H1 (cell line): ENCODE measurements at regions not wholly inside any gene's neighbourhood (a gene's known extent, or its start where the extent isn't known, plus 50 kb on each side); places are given as distances from the start of the nearest gene placed in this dataset.

ENCODE experiments used
- CHD7 ChIP-seq: fragments of 300-600 bp; sonication (generic); IDR thresholded peaks from 2 replicates; pipeline ENCODE4 v1.7.1; 2012; ENCODE audit warnings: low read length, moderate library complexity, mild to moderate bottlenecking, inconsistent platforms; ENCODE audit not compliant: insufficient replicate concordance
- YY1 ChIP-seq: IDR thresholded peaks from 2 replicates; pipeline ENCODE4 v1.6.1; 2011; ENCODE audit warnings: low read depth, mild to moderate bottlenecking, low read length

DNA sequence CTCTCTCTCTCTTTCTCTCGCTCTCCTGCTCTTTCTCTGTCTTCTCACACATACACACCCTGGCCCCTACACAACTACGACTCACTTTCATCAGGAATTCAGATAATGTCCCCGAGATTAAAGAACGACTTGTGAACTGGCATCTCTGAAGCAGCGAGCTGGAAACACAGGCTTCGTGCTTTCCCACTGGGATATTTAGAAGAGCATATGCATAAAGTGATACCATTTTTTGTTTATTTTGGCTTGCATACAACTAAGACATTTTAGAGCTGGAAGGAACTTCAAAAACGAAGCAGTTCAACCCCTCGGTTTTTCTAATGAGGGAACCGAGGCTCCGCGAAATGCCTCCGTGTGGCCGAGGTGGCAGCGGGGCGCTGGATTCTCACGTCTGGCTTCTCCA is 88.6 kb downstream of the ZBTB18 start (continued):
- TF ChIP-seq CHD7 (no peak), YY1 (no peak)
- TF ChIP-seq, all 59 proteins: peak for 0
